ENCODE measurements at regions not wholly inside any gene's neighbourhood (a gene's known extent, or its start where the extent isn't known, plus 50 kb on each side); places are given as distances from the start of the nearest gene placed in this dataset.

- no peak for TF ChIP-seq TAF1 (IDR thresholded peaks at IDR 0.05; ENCODE audit: borderline replicate concordance, low read depth, low read length)
- TF ChIP-seq POLR2A (IDR thresholded peaks at IDR 0.05; ENCODE audit: low read depth, low read length): no peak
Measured at GRCh38 chr4:62204136-62204535, 1004.0 kb downstream of the ADGRL3 start.
